ENCODE measurements at regions not wholly inside any gene's neighbourhood (a gene's known extent, or its start where the extent isn't known, plus 50 kb on each side); places are given as distances from the start of the nearest gene placed in this dataset.

DNA sequence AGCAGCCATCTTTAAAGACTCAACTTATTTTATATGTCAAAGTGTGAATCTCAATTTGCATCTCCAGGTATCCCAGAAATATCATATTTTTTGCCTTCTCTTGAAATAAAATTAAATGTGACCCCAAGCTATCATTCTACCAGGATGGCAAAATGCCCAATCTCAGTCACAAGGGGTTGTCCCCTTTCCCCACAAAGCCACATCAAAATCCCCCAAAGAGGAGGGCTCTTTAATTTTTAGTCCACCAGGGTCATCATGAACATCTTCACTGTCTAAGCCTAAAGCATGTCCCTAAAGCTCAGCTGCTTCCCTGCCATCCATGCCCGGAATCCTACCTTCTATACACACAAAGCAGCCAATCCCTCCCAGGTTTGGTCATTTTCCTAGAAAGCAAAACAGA is 670.5 kb upstream of the KLF4 start:
- no peaks in the 10 kb centered on the region for H3K9me2 ChIP-seq (replicated peaks; ENCODE audit: insufficient read depth)
- no peak overlapping the region for H3K4me2 ChIP-seq
- H3K27ac ChIP-seq = no peak overlapping the region
- no peak for TF ChIP-seq EZH2phosphoT487 (IDR thresholded peaks at IDR 0.05; ENCODE audit: low read depth, severe bottlenecking, unreplicated experiment)
- TF ChIP-seq, protein P1, sequence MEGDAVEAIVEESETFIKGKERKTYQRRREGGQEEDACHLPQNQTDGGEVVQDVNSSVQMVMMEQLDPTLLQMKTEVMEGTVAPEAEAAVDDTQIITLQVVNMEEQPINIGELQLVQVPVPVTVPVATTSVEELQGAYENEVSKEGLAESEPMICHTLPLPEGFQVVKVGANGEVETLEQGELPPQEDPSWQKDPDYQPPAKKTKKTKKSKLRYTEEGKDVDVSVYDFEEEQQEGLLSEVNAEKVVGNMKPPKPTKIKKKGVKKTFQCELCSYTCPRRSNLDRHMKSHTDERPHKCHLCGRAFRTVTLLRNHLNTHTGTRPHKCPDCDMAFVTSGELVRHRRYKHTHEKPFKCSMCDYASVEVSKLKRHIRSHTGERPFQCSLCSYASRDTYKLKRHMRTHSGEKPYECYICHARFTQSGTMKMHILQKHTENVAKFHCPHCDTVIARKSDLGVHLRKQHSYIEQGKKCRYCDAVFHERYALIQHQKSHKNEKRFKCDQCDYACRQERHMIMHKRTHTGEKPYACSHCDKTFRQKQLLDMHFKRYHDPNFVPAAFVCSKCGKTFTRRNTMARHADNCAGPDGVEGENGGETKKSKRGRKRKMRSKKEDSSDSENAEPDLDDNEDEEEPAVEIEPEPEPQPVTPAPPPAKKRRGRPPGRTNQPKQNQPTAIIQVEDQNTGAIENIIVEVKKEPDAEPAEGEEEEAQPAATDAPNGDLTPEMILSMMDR (IDR thresholded peaks at IDR 0.05; ENCODE audit: poor library complexity) = no peak
- TF ChIP-seq EZH2 (IDR thresholded peaks at IDR 0.05; ENCODE audit: borderline replicate concordance) = no peak
- no peak overlapping the region for H3K4me3 ChIP-seq
- DNase-seq (ENCODE audit: low spot score) = no peak
- H3K9me3 ChIP-seq (ENCODE audit: low read depth) = no peaks in the 10 kb centered on the region
- H3K4me1 ChIP-seq (ENCODE audit: insufficient read depth) = peaks cover 44% of the 10 kb centered on the region
- no peaks in the 10 kb centered on the region for H3K27me3 ChIP-seq
- H3K79me2 ChIP-seq = no peaks in the 10 kb centered on the region
- H3K36me3 ChIP-seq (replicated peaks; ENCODE audit: insufficient read depth, low read depth) = no peaks in the 10 kb centered on the region
- WGBS (ENCODE audit: low lambda C conversion rate, missing lambda C conversion rate) = 83% methylated on average over 1 of the region's 1 CpG
- no peaks in the 10 kb centered on the region for H4K20me1 ChIP-seq (ENCODE audit: insufficient read depth, poor library complexity, severe bottlenecking)
- H2AFZ ChIP-seq = no peak overlapping the region

DNA sequence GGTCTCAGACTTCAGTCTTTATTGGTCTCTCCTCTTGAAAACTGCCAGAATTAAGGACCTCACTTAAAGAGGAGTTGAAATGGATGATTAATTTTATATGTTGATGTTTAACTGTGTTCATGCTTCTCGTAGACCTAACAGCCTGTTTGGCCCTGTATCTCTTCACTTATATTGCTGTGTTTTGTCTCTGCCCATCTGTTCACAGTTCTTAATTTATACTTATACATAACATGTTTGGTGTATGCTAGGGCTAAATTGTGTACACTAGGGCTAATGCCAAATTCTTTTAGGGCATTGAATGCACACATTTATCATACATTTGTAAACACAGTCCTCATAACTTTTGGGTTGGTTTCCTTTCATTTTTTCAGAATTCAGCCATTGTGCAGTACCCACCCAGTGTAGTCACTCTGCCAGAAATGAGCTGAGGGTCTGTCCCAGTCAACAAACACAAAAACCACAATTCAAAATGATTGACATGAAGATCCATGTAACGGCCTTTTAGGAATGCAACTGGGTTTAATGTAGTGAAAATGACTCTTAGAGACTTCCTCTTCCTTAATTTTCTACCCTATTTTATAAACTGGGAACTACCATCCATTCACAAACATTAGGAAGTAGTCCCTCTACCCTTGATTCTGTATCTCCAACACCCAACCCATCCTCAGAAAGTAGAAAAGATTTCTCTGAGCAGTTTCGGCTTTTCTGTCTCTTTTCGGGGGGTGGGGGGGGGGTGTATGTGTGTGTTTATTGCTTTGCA is 668.8 kb upstream of the KLF4 start:
- Histone ChIP-seq H3K79me2 (no peaks in the 10 kb centered on the region), H2AFZ (no peak overlapping the region), H3K9me3 (ENCODE audit: low read depth) (no peaks in the 10 kb centered on the region), H3K4me1 (ENCODE audit: insufficient read depth) (peaks cover 39% of the 10 kb centered on the region), H3K4me2 (no peak overlapping the region), H3K36me3 (replicated peaks; ENCODE audit: insufficient read depth, low read depth) (no peaks in the 10 kb centered on the region), H3K27ac (peak overlapping the region; percentile 22), H3K27me3 (no peaks in the 10 kb centered on the region), H3K4me3 (no peak overlapping the region), H3K9me2 (replicated peaks; ENCODE audit: insufficient read depth) (no peaks in the 10 kb centered on the region), H4K20me1 (ENCODE audit: insufficient read depth, poor library complexity, severe bottlenecking) (no peaks in the 10 kb centered on the region)
- TF ChIP-seq, protein P1 (IDR thresholded peaks at IDR 0.05; ENCODE audit: poor library complexity) = no peak
- TF ChIP-seq EZH2 (IDR thresholded peaks at IDR 0.05; ENCODE audit: borderline replicate concordance) = no peak
- DNase-seq (ENCODE audit: low spot score) = no peak
- 75% methylated on average over 4 of the region's 4 CpGs for WGBS (ENCODE audit: low lambda C conversion rate, missing lambda C conversion rate)

DNA sequence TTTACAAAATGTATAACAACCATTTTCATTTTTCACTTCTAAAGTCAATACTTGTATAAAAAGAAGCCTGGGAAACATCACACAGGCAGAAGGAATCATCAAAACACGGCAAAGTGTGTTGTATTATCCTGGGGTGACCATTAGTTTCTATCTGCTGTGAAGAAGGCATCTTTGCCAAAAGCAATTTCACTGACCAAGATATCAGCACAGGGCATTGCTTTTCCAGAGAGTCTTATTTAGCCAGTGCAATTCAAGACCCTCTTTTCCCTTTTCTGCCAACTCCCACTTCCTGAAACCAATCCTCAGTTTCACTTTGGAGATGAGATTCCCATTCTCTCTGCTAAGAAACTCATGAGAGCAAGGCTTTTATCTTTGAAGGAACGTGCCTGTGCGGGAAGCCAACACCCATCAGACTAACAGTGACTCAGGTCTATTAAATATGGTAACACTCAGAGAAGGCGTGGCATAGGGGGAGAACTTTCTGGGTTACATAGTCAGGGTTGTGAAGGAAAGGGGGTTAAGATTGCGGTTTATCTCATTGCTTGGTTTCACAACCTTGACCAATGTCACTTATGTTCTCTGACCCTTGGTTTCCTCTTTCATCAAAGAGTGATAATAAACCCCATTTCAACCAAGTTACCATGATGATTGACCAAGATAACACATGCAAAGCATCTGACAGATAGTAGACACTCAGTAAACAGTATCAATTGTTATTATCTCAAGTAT is 666.9 kb upstream of the KLF4 start:
- peak; percentile 63 for DNase-seq (ENCODE audit: low spot score)
- Histone ChIP-seq H3K79me2 (no peaks in the 10 kb centered on the region), H3K27ac (peak overlapping the region; percentile 80), H3K4me1 (ENCODE audit: insufficient read depth) (peaks cover 27% of the 10 kb centered on the region), H3K4me3 (no peak overlapping the region), H3K27me3 (no peaks in the 10 kb centered on the region), H4K20me1 (ENCODE audit: insufficient read depth, poor library complexity, severe bottlenecking) (no peaks in the 10 kb centered on the region), H3K4me2 (peak overlapping the region; percentile 34), H2AFZ (no peak overlapping the region), H3K9me3 (ENCODE audit: low read depth) (no peaks in the 10 kb centered on the region), H3K9me2 (replicated peaks; ENCODE audit: insufficient read depth) (no peaks in the 10 kb centered on the region), H3K36me3 (replicated peaks; ENCODE audit: insufficient read depth, low read depth) (no peaks in the 10 kb centered on the region)
- TF ChIP-seq EZH2phosphoT487 (IDR thresholded peaks at IDR 0.05; ENCODE audit: low read depth, severe bottlenecking, unreplicated experiment) = no peak
- WGBS (ENCODE audit: low lambda C conversion rate, missing lambda C conversion rate) = 56% methylated on average over 5 of the region's 5 CpGs

DNA sequence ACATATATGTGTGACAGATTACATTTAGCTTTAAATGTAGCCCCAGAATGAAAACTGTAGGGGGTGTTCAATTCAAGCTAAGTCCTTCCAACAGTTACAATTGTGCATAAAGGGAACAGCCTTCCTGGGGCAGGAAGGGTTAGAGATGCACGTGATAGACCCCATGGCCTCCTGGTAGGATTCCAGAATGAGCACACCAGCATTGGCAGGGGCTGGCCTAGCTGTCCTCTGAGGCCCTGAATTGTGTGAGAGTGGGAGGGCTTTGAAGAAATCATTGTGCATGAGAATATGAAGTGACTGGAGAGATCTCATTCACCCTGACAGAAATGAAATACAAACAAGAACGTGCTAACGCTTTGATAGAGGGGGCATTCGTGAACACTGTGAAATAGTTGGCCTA is 663.8 kb upstream of the KLF4 start:
- Histone ChIP-seq H3K4me1 (ENCODE audit: insufficient read depth) (peaks cover 15% of the 10 kb centered on the region), H3K4me2 (no peak overlapping the region), H3K36me3 (replicated peaks; ENCODE audit: insufficient read depth, low read depth) (no peaks in the 10 kb centered on the region), H3K27me3 (no peaks in the 10 kb centered on the region), H3K4me3 (no peak overlapping the region), H3K27ac (no peak overlapping the region), H3K9me2 (replicated peaks; ENCODE audit: insufficient read depth) (no peaks in the 10 kb centered on the region), H3K79me2 (no peaks in the 10 kb centered on the region), H4K20me1 (ENCODE audit: insufficient read depth, poor library complexity, severe bottlenecking) (no peaks in the 10 kb centered on the region), H2AFZ (no peak overlapping the region), H3K9me3 (ENCODE audit: low read depth) (no peaks in the 10 kb centered on the region)
- no peak for DNase-seq (ENCODE audit: low spot score)
- 93% methylated on average over 4 of the region's 4 CpGs for WGBS (ENCODE audit: low lambda C conversion rate, missing lambda C conversion rate)
- TF ChIP-seq, protein P1 (IDR thresholded peaks at IDR 0.05; ENCODE audit: poor library complexity) = no peak
- TF ChIP-seq EZH2phosphoT487 (IDR thresholded peaks at IDR 0.05; ENCODE audit: low read depth, severe bottlenecking, unreplicated experiment) (no peak), EZH2 (IDR thresholded peaks at IDR 0.05; ENCODE audit: borderline replicate concordance) (no peak)
